Fibroblast of skin of left quadriceps (primary cell): ENCODE measurements at regions not wholly inside any gene's neighbourhood (a gene's known extent, or its start where the extent isn't known, plus 50 kb on each side); places are given as distances from the start of the nearest gene placed in this dataset.

Experiments
- DNase-seq, 2 experiments: peaks; one replicate each; pipeline ENCODE4 v3.0.0-alpha.2; 2013; ENCODE audit warnings: low read depth in 2 of 2

DNA sequence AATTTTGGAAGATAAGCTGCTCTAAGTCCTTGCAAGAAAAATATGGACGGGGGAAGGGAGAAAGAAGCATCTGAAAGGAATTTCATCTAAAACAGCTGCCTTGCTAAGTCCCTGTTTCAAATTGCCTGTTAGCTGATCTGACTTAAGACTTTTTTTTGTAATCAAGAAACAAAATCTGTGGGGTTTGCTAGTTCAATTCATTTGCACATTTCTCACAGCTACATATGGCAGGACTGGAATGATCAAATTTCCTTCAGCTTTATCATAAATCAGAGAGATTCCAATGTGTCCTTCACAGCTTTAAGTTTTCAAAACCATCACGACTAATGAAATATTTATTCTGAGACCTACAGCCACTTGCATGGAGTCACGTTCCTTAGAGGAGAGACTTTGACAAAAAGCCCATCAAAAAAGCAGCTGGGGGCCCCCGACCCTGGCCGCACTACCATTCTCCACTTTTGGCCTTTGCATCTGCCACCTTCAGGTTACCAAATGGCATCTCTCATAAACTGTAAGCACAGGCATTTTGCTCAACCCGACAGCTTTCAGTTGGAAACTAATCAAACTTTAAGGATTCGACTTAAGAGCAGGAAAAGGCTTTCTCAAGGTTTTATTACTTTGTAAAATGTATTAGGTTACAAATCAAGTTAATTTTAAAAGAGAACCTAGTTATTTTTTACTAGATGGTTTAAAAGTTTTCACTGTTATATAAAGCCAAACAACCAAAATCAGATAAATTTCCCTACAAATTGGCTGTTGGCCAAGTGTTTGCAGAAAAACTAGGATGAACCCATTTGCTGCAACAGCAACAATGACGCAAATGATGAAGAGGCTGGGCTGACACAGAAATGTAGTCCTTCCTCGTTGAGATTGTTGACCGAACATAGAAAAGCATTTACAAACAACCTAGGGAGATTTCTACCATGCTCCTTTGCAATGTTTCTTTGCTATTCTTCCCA, 100.4 kb upstream of the RND3 start:
- DNase-seq, result peak; percentile 75 to 76

DNA sequence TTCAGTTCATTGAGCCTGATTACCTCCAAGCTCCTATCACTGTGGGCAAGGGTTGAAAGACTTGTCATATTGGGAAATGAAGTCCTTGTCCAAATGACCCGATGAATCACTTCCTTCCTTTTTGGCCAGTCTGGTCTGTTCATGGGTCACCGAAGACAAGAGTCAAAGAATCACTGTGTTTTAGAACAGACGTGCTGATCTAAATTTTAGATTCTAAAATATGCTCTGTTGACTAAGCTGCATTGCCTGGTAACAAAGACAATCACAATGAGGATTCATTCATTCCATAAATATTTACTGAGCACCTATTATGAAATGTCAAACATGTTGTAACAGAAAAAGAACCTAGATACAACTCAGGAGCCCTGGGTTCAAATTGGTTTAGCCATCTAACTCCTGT, 99.4 kb upstream of the RND3 start:
- DNase-seq, result no peak

DNA sequence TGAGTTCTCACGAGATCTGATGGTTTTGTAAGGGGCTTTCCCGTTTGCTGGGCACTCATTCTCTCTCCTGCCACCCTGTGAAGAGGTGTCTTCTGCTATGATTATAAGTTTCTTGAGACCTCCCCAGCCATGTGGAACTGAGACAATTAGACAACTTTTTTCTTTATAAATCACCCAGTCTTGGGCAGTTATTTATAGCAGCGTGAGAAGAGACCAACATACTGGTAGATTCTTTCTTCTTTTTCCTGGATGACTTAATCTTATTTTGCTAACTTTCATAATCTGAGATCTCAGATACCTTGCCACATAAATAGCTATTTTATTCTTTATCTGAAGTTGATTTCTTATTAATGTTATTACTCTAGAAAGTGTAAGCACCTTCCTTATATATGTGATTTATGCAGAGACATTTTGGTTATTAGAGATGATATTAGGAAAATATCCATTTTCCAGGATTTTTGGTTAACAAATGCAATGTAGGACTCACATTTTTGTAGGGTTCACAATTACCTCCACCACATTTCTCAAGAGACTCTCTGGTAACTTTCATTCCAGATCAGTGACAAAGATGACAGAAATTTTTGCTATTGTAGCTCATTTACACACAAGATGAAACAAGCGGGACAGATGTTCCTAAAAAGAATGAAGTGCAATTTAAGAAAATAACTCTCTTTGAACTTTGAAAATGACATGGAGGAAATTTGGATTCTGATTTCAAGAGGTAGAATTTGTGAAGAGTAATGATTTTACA, 97.9 kb upstream of the RND3 start:
- DNase-seq, result no peak

DNA sequence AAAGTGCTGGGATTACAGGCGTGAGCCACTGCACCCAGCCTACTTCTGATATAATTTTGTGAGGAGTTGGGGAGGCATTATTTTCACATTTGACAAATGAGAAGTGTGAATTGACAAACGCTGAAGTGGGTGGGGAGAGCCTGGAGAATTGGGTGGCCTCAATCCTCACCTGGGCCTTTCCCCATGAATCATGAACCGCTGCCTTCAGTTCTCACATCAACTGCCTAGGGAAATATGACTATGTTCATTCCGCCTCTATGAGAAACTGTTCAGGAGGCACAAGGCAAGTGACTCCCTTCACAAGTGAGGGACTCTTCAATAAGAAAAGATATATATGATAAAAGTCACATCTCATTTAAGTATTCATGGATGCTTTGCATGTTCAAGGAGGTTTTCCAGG, 96.6 kb upstream of the RND3 start:
- DNase-seq, result no peak

DNA sequence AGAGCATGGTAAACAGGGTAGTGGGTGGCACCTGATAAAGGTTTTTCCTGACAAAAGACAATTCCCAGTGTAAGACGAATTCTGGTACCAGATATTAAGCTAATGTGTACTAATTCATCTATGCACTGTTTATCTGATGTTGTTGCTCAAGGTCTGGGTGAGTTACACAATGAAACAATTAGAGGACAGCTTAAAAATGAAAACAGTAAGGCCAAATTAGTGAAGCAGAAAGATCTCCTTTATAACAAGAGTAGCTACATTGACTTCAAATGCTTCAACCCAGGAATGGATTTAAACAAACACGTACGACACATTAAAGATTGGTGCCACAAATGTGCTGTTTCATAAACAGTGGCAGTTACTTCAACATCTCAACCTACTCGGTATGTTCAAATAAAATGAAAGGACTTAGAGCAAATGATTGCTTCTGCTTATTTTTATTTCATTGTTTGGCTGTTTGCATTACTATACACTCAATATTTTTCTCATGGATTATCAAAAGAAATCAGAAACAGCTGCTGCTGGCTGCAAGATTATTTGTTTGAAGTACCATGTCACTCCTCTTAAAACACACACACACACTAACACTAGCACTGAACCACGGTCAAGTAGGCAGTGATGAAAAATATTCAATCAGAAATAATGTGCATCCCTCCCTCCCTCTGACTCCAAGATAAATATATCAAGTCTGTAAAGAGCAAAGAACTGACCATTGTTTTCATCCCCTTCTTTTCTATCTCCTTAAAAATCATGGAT, 94.4 kb upstream of the RND3 start:
- DNase-seq, result no peak

DNA sequence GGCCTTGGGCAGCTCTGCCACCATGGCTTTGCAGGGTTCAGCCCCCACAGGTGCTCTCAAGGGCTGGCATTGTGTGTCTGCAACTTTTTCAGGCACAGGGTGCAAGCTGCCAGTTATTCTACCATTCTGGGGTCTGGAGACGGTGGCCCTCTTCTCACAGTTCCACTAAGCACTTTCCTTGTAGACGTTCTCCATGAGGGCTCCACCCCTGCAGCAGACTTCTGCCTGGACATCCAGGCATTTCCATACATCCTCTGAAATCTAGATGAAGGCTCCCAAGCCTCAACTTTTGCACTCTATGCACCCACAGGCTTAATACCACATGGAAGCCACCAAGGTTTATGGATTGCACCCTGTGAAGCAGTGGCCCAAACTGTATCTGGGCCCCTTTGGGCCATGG, 91.0 kb upstream of the RND3 start:
- DNase-seq, result no peak

DNA sequence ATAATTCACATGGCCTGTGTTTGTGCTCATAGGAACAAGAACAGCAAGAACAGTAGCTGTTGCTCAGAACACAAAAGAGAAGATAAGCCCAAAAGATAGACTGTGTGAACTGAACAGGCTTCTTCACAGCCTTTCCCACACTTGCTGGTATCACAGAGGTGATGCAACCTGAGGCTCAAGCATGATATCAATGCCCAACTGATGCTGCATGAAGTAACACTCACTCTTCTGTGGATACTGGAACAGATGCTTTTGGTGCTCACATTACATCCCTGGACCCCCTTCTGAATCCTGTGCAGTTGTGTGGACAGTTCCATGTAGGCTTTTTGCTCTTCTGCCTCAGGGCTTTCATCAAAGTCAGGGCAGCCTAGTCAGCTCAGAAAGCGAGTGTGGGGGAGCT, 88.4 kb upstream of the RND3 start:
- DNase-seq, result no peak

DNA sequence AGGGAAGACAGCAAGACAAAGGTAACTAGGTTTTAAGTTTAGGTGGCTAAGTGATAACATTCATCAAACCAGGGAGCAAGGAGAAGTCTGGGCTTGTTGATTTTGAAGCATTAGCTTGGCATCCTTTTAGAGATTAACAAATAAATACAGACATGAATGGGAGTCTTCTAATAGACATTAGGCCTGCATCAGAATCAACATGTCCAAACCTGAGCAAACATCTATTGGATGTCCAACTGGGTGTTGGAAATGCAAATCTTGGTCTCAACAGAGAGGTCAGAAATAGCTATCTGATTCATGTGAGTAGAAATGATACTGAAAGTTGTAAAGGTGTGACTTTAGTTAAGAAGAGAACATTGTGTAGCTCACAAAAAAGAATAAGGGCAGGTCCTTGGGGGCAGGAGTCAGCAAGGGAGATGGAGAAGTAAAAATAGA, 85.5 kb upstream of the RND3 start:
- DNase-seq, result no peak

DNA sequence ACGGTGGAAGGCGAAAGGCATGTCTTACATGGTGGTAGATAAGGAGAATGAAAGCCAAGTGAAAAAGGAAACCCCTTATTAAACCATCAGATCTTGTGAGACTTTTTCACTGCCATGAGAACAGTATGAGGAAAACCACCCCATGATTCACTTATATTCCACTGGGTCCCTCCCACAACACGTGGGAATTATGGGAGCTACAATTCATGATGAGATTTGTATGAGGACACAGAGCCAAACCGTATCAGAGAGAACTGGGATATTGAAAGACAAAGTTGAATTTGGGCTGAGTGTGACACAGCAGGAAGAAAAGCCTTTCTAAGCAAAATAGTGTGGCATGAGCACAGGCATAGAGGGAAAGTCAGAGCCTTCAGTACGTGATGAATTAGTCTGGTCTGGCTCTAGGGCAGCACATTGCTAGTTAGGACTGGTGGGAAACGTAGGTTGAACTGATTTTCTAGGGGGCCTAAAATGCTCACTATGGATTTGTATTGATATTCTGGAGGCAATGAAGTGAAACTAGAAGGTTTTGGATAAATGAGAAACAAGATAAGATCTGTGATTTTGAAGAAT, 84.8 kb upstream of the RND3 start:
- DNase-seq, result no peak

DNA sequence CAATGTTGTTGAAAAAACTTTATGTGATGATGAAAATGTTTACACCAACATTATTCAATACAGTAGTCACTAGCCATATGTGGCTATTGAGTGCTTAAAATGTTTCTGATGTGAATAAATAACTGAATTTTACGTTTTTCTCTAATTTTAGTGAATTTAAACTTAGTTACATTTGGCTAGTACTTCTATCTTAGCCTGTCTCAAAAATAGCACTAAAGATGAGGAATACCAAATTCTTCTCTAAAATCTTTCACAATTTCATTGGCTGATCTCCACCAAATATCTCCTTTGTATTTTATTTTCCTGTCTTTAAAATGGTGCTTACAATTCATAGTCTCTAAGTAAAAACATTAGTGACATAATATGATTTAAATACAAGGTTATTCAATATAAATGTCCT, 83.7 kb upstream of the RND3 start:
- no peak for DNase-seq

DNA sequence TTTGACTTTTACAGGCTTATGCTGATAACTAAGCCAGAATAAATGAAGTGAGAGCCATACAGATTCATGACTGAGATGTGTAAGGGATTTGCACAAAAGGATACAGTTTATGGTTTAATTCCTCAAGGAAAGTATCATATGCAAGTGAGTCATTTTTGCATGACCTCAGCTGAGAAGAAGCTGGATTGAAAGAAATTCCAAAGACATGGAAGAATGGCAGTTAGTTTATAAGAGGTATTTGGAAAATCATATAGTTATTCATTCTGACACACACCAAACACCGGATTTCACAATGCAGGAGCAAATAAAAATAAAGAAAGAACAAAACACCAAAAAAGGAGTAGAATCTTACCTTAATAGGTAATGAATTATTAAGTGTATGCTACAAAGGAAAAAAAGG, 83.2 kb upstream of the RND3 start:
- peak; percentile 89 to 91 for DNase-seq

DNA sequence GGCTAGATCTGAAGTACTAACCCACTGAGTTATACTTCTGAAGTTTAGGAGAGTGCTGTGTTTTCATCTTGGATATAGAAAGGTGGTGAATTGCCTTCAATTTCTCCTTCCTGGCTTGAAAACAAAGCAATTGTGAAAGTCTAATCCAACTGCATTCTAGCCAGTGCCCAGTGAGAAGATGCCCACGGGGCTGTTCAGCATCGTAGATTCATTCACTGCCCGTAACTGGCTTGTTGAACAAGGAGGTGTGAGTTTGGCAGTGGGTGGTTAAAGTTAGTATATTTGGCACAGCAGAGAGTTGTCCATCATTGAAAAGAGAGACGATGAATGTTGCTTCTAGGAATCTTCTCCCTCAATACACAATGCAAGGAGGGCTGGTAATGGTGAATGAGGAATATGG, 82.3 kb upstream of the RND3 start:
- DNase-seq, result no peak

DNA sequence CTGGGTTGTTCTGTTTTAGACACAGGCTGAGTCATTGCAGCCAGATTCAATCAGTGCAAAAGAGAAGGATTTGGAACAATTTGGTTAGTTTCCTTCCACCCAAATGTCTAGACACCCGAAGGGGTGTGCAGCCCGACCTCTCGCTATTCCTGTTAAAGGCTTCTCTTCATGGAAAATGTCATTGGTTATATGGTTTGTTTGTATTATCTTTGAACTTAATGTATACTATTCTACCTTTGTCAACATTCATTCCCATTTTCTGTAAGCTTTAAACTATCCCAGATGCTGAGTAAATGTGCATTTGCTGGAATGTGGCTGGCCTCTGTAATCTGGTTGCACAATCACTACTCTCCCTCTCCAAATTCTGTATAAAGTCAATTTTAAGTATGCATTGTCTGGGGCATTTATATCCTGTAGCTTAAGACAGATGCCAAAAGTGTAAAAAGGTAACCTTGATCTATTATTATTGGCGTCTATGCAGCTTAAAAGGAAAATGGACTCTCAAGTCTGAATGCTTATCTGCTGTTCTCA, 80.4 kb upstream of the RND3 start:
- DNase-seq, result peak; percentile 82

DNA sequence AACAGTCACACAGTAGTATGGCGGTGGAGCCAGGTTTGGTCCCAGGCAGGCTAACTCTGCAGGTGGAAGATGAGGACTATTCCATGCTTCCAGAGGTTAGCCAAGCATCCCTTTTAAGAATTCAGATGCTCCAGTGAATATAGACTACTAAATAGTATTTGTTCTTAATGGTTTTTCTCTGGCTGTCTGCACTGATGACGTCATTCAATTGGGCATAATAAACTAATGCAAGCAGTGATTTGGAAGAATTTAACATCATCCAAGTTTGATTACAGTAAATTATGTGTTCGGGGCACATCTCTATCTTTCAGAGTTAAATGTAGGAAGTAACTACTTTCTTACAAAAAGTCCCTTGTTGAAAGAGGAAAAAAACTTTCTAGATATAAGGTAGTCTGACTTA, 78.8 kb upstream of the RND3 start:
- DNase-seq, result no peak

DNA sequence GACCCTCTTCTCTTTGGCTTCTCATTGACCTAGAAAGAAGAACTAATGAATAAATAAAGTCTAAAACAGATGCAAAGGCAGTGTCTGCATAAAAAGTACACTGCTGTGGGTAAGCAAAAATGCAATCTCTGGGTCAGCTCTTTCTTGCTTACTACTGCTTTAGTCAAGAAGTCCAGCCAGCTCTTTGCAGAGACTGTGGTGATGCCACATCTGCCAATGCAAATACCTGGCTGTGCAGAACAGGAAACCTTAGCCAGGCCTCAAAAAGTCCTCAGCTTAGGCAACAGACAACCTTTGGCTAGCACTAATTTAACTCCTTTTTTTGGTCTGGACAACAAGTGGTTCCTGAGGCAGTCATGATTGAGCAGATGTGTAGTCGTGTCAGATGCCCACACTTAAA, 73.6 kb upstream of the RND3 start:
- DNase-seq, result no peak

DNA sequence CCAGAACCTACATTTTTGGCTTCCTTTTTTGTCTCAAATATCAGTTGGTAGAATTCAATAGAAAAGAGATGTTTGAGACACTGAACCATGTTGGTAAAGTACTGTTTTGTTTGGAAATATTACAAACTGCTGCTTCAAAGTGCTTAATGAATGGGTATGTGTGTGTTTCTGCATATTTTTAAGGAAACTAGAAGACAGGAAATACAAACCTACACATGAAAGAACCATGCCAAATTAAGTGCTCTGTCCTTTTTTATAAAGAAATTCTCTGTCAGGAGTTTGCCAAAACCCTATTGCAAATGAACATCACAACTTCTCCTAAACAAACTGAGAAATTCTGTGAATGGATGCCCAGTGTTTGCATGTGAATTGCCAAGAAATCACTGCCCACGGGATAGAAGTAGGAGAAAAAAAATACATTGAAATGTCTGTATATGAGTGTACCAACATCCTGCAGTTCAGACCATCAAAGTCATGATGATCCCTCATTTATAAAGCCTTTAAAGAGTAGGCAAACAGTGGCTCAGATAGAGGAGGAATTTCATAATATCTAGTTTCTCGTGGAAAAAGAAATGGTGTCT, 69.6 kb upstream of the RND3 start:
- no peak for DNase-seq

DNA sequence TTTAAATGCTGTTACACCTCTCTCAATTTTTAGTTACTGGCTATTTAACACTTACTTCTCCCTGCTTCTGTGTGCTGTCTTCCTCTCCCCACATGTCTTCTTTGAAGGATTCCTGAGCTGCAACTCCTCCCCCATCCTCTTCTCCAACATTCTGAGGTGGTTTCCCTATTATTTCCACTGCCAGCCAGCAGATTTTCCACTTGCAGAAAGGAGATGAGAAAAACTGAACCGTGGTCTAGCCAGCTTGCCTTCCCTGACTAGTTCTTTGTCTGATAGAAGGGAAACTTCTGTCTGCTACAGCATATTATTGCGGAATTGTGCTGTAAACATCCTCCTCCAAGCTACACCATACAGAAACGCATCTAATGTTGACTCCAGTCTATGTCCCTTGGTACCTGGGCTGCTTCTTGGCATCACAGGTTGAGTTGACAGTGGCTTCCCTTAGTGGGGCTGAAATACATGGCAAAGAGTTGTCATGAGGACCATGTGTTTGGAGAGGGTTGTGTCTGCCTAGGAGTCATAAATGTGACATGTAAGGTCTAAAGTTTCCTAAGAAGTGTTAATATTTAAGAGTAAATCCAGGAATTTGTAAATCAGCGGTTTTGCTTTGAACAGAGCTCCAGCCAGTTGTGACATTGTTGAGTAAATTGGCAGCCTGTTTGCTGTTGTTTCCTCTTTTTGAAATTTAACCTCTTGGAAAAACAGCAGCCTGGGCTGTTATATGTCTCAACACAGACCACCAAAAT, 68.3 kb upstream of the RND3 start:
- DNase-seq, result no peak

DNA sequence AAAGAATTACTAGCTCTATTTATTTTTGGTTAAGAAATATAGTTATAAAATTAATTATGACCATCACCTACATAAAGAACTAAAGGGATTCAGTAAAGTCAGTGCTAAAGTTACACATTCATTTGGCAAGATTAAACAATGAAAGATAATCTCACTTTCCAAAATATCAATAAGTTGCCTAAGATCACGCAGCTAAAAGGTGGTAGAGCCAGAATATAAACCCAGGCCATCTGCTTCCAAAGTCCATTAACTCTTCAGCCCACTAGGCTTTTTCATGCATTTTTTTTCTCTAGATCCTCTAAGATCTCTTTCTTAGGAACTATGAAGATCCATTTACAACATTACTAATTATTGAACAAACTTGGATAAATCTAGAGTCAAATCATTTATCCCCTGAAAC, 66.6 kb upstream of the RND3 start:
- no peak for DNase-seq

DNA sequence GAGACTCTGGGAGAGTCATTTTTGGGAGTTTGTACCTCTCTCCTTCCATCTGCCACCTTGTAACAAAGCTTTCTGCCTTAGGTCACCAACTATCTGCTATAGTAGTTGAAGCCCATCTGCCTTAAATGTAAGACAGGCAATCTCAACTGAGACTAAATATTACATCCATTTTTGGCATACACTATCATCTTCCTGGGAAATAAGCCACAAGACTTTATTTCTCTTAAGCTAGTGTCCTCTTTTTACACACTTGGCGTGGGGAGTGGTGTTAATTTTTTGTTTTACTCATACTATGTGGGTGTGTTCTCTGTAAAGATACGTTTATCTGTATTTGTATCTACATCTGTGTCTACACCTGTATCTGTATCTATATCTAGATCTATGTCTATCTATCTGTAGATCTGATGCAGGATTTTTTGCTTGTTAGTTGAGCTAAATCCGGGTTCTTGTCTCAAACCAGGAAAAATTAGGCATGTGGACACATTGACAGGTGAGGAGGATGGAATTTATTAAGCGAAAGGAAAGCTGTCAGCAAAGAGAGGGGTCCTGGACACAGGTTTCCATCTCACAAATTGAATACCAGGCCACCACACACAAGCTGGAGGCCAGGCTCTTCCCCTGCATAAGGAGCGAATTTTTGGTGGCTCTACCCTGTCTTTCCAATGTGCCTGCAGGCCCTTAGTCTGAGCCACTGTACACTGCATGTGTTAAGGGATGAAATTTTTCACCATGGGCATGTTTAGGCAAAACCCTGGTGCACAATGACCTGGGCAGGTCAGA, 64.8 kb upstream of the RND3 start:
- DNase-seq, result no peak

DNA sequence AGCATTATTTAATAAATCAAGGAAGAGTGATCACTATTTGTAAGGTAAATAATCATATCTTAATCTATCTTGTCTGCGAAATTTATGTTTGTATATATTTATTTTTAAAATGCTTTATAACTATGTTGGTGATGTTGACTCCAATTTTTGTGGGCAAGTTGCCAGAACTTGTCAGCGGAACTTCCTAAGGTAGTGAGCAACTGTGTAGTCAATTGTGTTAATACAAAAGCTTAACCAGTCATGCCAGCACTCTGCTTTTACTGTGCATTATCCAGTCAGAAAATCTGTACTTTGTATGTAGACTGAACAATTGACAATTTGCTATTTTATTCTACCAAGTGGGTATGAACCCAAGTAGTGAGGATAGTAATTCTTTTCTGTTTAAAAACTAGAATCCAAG, 61.9 kb upstream of the RND3 start:
- no peak for DNase-seq
